Loucy (cell line): ENCODE measurements at regions not wholly inside any gene's neighbourhood (a gene's known extent, or its start where the extent isn't known, plus 50 kb on each side); places are given as distances from the start of the nearest gene placed in this dataset.
A peak's percentile ranks its signal among the peaks of the same experiment; 100 is the strongest.

Source experiments
- CTCF ChIP-seq: fragments of 200-600 bp; sonication (generic); conservative IDR thresholded peaks from 2 replicates; pipeline ENCODE4 v1.5.1; 2014; ENCODE audit warnings: mild to moderate bottlenecking, antibody characterized with exemption, low read length
- EZH2phosphoT487 ChIP-seq: fragments of 200-600 bp; IDR thresholded peaks from 2 replicates; pipeline ENCODE4 v1.6.1; 2018; ENCODE audit warnings: antibody characterized with exemption, mild to moderate bottlenecking, moderate library complexity, borderline replicate concordance

GRCh38 chr9:24245988-24246387, 299.7 kb downstream of the IZUMO3 start:
- TF ChIP-seq CTCF (peak; percentile 65), EZH2phosphoT487 (no peak)
